ENCODE measurements at regions not wholly inside any gene's neighbourhood (a gene's known extent, or its start where the extent isn't known, plus 50 kb on each side); places are given as distances from the start of the nearest gene placed in this dataset.

DNA sequence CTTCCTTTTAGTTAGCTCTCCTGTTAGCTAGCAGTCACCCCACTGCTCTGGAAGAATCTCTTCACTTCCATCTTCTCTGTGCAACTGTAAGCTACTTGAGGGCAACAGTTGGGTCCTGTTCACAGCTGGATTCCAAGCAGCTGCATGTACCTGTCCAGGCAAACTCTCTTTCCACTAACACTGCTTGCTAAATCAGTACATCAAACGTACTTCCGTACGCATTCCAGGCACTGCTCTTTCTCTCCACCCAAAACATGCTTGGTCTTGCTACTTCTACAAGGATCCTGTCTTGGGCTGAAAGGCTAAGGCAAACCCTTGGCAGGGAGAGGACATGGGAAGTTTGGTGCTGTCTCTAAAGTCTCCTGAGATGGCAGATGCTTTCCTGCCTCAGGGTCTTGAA lies 139.2 kb upstream of the CACNA1E start:
- TF ChIP-seq, protein P1, sequence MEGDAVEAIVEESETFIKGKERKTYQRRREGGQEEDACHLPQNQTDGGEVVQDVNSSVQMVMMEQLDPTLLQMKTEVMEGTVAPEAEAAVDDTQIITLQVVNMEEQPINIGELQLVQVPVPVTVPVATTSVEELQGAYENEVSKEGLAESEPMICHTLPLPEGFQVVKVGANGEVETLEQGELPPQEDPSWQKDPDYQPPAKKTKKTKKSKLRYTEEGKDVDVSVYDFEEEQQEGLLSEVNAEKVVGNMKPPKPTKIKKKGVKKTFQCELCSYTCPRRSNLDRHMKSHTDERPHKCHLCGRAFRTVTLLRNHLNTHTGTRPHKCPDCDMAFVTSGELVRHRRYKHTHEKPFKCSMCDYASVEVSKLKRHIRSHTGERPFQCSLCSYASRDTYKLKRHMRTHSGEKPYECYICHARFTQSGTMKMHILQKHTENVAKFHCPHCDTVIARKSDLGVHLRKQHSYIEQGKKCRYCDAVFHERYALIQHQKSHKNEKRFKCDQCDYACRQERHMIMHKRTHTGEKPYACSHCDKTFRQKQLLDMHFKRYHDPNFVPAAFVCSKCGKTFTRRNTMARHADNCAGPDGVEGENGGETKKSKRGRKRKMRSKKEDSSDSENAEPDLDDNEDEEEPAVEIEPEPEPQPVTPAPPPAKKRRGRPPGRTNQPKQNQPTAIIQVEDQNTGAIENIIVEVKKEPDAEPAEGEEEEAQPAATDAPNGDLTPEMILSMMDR (IDR thresholded peaks at IDR 0.05): no peak
- TF ChIP-seq POLR2A (IDR thresholded peaks at IDR 0.05): no peak

Data from thyroid gland (tissue), 4 donors.